ENCODE measurements at regions not wholly inside any gene's neighbourhood (a gene's known extent, or its start where the extent isn't known, plus 50 kb on each side); places are given as distances from the start of the nearest gene placed in this dataset.

- no peak for TF ChIP-seq CTCF (IDR thresholded peaks at IDR 0.05)
Measured at GRCh38 chr11:44475114-44475686, 90.3 kb upstream of the CD82 start.

GRCh38 chr11:44483919-44484610 is 81.4 kb upstream of the CD82 start:
- peak; percentile 54 for TF ChIP-seq CTCF (IDR thresholded peaks at IDR 0.05)

GRCh38 chr11:44488165-44488965 is 77.1 kb upstream of the CD82 start:
- no peak for TF ChIP-seq CTCF (IDR thresholded peaks at IDR 0.05)

GRCh38 chr11:44493383-44493782 is 72.1 kb upstream of the CD82 start:
- TF ChIP-seq CTCF (IDR thresholded peaks at IDR 0.05): no peak

- no peak for TF ChIP-seq CTCF (IDR thresholded peaks at IDR 0.05)
Measured at GRCh38 chr11:44493930-44494329, 71.5 kb upstream of the CD82 start.

- TF ChIP-seq CTCF (IDR thresholded peaks at IDR 0.05): no peak
Measured at GRCh38 chr11:44494785-44495184, 70.7 kb upstream of the CD82 start.

GRCh38 chr11:44496391-44496790 is 69.1 kb upstream of the CD82 start:
- no peak for TF ChIP-seq CTCF (IDR thresholded peaks at IDR 0.05)
